Activated naive CD4-positive, alpha-beta T cell (primary cell): ENCODE measurements at regions not wholly inside any gene's neighbourhood (a gene's known extent, or its start where the extent isn't known, plus 50 kb on each side); places are given as distances from the start of the nearest gene placed in this dataset.
"Not testable (repeated sequence)": the region's sequence is repeated elsewhere in the genome, so short reads cannot be mapped to it uniquely, and the experiment has no call there.

ENCODE experiments used
- DNase-seq, 4 experiments: peaks; one replicate each; lab custom pipeline; 2025; lab: John Stamatoyannopoulos, UW

DNA sequence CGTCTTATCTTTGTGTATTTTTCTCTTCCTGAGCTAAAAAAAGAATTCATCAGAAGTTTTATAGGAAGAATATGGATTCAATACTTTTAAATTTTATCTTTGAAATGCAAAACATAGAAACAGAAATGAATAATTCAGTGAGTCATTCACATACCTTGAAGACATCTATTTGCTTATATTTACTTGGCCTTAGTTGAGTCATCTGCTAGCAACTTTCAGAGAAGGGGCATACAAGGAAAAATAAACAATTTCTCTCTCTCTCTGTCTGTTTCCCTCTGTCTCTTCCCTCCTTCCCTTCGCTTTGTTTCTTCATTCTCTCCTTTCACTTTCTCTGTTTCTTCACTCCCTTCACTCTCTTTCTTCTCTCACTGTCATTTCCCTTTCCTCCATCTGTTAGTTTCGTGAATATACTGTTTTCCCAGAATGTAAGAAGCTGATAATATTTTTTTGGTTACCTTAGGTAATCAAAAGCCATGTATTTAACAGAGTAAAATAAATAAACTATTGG is 477.2 kb downstream of the BRINP3 start:
- DNase-seq = no peak

- DNase-seq = no peak
Observed at GRCh38 chr1:190001187-190001586, 476.5 kb downstream of the BRINP3 start.

- no peak for DNase-seq
Observed at GRCh38 chr1:190003376-190003775, 474.3 kb downstream of the BRINP3 start.

DNA sequence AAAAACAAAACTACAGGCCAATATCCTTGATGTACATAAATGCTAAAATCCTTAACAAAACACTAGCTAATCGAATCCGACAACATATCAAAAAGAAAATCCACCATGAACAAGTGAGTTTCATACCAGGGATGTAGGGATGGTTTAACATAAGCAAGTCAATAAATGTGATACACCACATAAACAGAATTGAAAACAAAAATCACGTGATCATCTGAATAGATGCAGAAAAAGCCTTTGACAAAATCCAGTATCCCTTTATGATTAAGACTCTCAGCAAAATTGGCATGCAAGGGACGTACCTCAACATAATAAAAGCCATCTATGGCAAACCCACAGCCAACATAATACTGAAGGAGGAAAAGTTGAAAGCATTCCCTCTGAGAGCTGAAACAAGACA is 466.1 kb downstream of the BRINP3 start:
- no peak for DNase-seq

DNA sequence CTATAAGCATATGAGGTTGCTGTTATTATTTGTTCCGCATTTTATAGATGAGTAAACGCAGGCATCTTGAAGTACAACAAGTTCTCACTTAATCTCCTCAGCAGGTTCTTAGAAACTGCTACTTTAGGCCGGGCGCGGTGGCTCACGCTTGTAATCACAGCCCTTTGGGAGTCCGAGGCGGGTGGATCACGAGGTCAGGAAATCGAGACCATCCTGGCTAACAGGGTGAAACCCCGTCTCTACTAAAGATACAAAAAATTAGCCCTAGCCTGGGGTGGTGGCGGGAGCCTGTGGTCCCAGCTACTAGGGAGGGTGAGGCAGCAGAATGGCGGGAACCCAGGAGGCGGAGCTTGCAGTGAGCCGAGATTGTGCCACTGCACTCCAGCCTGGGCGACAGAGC is 458.5 kb downstream of the BRINP3 start:
- DNase-seq = not testable (repeated sequence)

GRCh38 chr1:190019717-190020116 is 457.9 kb downstream of the BRINP3 start:
- DNase-seq = no peak

- no peak for DNase-seq
Observed at GRCh38 chr1:190022709-190023108, 455.0 kb downstream of the BRINP3 start.

DNA sequence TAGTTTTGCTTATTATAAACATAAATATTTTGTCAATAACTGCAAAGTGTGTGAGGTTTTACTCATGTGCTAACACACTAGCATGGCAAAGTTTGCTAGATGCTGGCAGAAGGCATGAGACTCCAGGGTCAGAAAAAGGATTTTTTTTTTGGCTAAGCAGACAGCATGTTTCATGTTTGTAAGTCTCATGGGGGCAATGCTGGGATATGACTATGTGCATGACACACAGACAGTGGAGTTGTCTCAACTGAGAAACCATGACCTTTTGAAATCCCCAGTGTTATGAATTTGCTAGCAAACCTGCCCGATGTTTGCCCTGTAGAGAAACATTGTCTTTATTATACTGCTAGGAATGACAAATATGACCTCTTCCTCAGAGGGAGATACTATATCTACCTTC is 448.2 kb downstream of the BRINP3 start:
- no peak for DNase-seq

GRCh38 chr1:190043655-190044054 is 434.0 kb downstream of the BRINP3 start:
- no peak for DNase-seq

DNA sequence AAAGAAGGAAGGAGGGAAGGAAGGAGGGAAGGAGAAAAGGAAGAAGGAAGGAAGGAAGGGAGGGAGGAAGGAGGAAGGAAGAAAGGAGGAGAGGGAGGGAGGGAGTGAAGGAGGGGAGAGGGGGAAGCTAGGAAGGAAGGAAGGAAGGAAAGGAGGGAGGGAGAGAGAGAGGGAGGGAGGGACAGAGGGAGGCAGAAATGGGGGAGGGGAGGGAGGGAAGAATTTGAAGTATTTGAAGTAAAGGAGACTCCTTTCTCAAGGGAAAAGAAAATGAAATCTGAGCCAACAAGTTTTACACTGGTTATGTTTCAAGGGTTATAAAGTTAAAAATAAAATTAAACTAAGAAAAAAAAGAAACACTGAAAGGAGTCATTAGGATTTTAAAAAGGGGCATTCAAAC is 431.4 kb downstream of the BRINP3 start:
- DNase-seq = no peak
